ENCODE measurements at regions not wholly inside any gene's neighbourhood (a gene's known extent, or its start where the extent isn't known, plus 50 kb on each side); places are given as distances from the start of the nearest gene placed in this dataset.

GRCh38 chr13:50636007-50636704 is 207.3 kb downstream of the DLEU7 start:
- H3K4me1 ChIP-seq (ENCODE audit: control insufficient read depth, insufficient read depth, low read length) = no peaks in the 10 kb centered on the region
- no peak overlapping the region for H3K23ac ChIP-seq (ENCODE audit: low read depth, low read length)
- H3K14ac ChIP-seq (replicated peaks; ENCODE audit: low read depth, low read length) = no peak overlapping the region
- CTCF ChIA-PET = no interaction called here
- intact Hi-C loops (cut with micrococcal nuclease) (no loop called here), dilution Hi-C loops (cut with HindIII; ENCODE audit: low sequenced_read_pairs, unreplicated experiment) (no loop called here), in situ Hi-C loops (cut with MboI; ENCODE audit: low sequenced_read_pairs) (no loop called here)
- peaks cover 17% of the 10 kb centered on the region for H3K27me3 ChIP-seq (ENCODE audit: control insufficient read depth, insufficient read depth, low read length)
- H3K4me3 ChIP-seq (ENCODE audit: insufficient read depth, low read depth, low read length) = no peak overlapping the region
- no peak overlapping the region for H4K5ac ChIP-seq (ENCODE audit: low read depth, low read length)
- H3K9ac ChIP-seq (ENCODE audit: low read depth, low read length) = no peak overlapping the region
- no peaks in the 10 kb centered on the region for H3K36me3 ChIP-seq (ENCODE audit: control insufficient read depth, insufficient read depth, low read length)
- H2BK120ac ChIP-seq (ENCODE audit: low read depth, low read length) = no peak overlapping the region
- H4K91ac ChIP-seq (ENCODE audit: insufficient read depth, low read depth, low read length) = no peak overlapping the region
- H2BK15ac ChIP-seq (ENCODE audit: low read depth, low read length) = no peak overlapping the region
- no peak overlapping the region for H3K27ac ChIP-seq (ENCODE audit: insufficient read depth, low read length)
- BruUV-seq (replicated peaks) = no TSS peak
- H2AK9ac ChIP-seq (replicated peaks; ENCODE audit: low read depth, low read length, poor library complexity) = no peak overlapping the region
- no peak overlapping the region for H2BK20ac ChIP-seq (ENCODE audit: low read depth, low read length)
- H3K79me1 ChIP-seq (ENCODE audit: low read depth in 1 of 2, low read length in 2 of 2) = no peaks in the 10 kb centered on the region
- H4K8ac ChIP-seq (ENCODE audit: low read depth in 2 of 2, low read length in 2 of 2) = no peak overlapping the region
- H4K20me1 ChIP-seq (ENCODE audit: insufficient read depth, low read length) = no peaks in the 10 kb centered on the region
- H3K9me3 ChIP-seq (ENCODE audit: control insufficient read depth, insufficient read depth, low read length) = no peaks in the 10 kb centered on the region
- H2BK5ac ChIP-seq (ENCODE audit: low read depth, low read length, poor library complexity, severe bottlenecking) = no peak overlapping the region
- TF ChIP-seq POLR2A (IDR thresholded peaks at IDR 0.05; ENCODE audit: low read depth, low read length) (no peak), ELK1 (IDR thresholded peaks at IDR 0.05; ENCODE audit: borderline replicate concordance, low read depth, low read length) (no peak), RCOR1 (IDR thresholded peaks at IDR 0.05; ENCODE audit: insufficient replicate concordance, low read length) (no peak), BHLHE40 (IDR thresholded peaks at IDR 0.05; ENCODE audit: low read depth, low read length) (no peak), RAD21 (IDR thresholded peaks at IDR 0.05; ENCODE audit: low read length) (no peak), CEBPB (IDR thresholded peaks at IDR 0.05; ENCODE audit: low read depth, low read length) (no peak), FOS (IDR thresholded peaks at IDR 0.05; ENCODE audit: low read depth, low read length) (no peak), MXI1 (IDR thresholded peaks at IDR 0.05; ENCODE audit: borderline replicate concordance, low read depth, low read length) (no peak), MAZ (IDR thresholded peaks at IDR 0.05; ENCODE audit: borderline replicate concordance, low read depth, low read length) (no peak), CTCF (conservative IDR thresholded peaks at IDR 0.05; ENCODE audit: low read depth, low read length) (no peak), RFX5 (IDR thresholded peaks at IDR 0.05; ENCODE audit: low read depth, low read length) (no peak)
- no peak for DNase-seq
- 74% methylated on average over 4 of the region's 7 CpGs; no CpG with 5 or more reads in 1 of the 2 experiments for WGBS, 2 experiments (ENCODE audit: extremely low coverage in 2 of 2, insufficient read length in 1 of 2)
- H3K9me1 ChIP-seq (ENCODE audit: insufficient read depth, low read length) = no peaks in the 10 kb centered on the region
- no peak overlapping the region for H3K4ac ChIP-seq (ENCODE audit: low read depth, low read length)
- POLR2A ChIA-PET (ENCODE audit: unreplicated experiment) = no interaction called here
- no peak overlapping the region for H2AFZ ChIP-seq (replicated peaks; ENCODE audit: low read length, poor library complexity)
- no peak for ATAC-seq (ENCODE audit: low read depth)
- H3K18ac ChIP-seq (ENCODE audit: low read depth, low read length) = no peak overlapping the region
- H3K56ac ChIP-seq (ENCODE audit: extremely low read depth, insufficient read depth, low read length) = no peak overlapping the region
- H3K4me2 ChIP-seq (ENCODE audit: low read depth, low read length) = no peak overlapping the region
- H2AK5ac ChIP-seq (ENCODE audit: low read depth, low read length) = no peak overlapping the region
